Activated CD4-positive, alpha-beta T cell treated with anti-CD3 and anti-CD28 coated beads for 36 hours (primary cell): ENCODE measurements at regions not wholly inside any gene's neighbourhood (a gene's known extent, or its start where the extent isn't known, plus 50 kb on each side); places are given as distances from the start of the nearest gene placed in this dataset.
A peak's percentile ranks its signal among the peaks of the same experiment; 100 is the strongest.

Source experiments
- ATAC-seq: fragments of 200-7000 bp; cut with Tn5 transposase; one replicate; pipeline ENCODE4 v1.10.0; 2021; ENCODE audit warnings: mild to moderate bottlenecking, moderate library complexity
- CTCF ChIA-PET: fragments of 350-600 bp; sonication (Branson Sonifier 250); formaldehyde crosslinking; loops from one replicate; lab custom pipeline; 2021; ENCODE audit warnings: antibody characterized with exemption; lab: Charles Lee
- POLR2A ChIA-PET: fragments of 350-600 bp; sonication (Branson Sonifier 250); formaldehyde crosslinking; loops from one replicate; lab custom pipeline; 2021; ENCODE audit warnings: antibody characterized with exemption, inconsistent platforms; lab: Charles Lee
- DNase-seq: peaks from one replicate; pipeline ENCODE4 v3.0.0-alpha.2; 2020
- H3K27ac Mint-ChIP-seq: one replicate; pipeline ENCODE4 v1.8.0; 2021; ENCODE audit warnings: mixed read lengths
- H3K27me3 Mint-ChIP-seq: one replicate; pipeline ENCODE4 v1.8.0; 2021; ENCODE audit warnings: mixed read lengths
- H3K36me3 Mint-ChIP-seq: one replicate; pipeline ENCODE4 v1.8.0; 2021; ENCODE audit warnings: low read depth, mixed read lengths
- H3K4me1 Mint-ChIP-seq: one replicate; pipeline ENCODE4 v1.8.0; 2021; ENCODE audit warnings: mixed read lengths
- H3K4me3 Mint-ChIP-seq: one replicate; pipeline ENCODE4 v1.8.0; 2021; ENCODE audit warnings: mild to moderate bottlenecking, moderate library complexity, mixed read lengths
- H3K9me3 Mint-ChIP-seq: one replicate; pipeline ENCODE4 v1.8.0; 2021; ENCODE audit warnings: low read depth, mixed read lengths
- intact Hi-C, 2 experiments: fragments of 100-400 bp; cut with DNase I in 1 of 2; cut with micrococcal nuclease in 1 of 2; formaldehyde crosslinking; loops; one replicate each; pipeline versions ENCODE4 v1.14.2 to v1.15.1; 2022 to 2024; cut with DNase I, micrococcal nuclease

GRCh38 chr2:137846993-137847392 is 117.3 kb upstream of the HNMT start:
- Mint-ChIP-seq H3K36me3 (no peaks in the 10 kb centered on the region), H3K4me1 (no peaks in the 10 kb centered on the region), H3K27ac (no peak overlapping the region), H3K4me3 (no peak overlapping the region), H3K9me3 (no peaks in the 10 kb centered on the region), H3K27me3 (peaks cover 3% of the 10 kb centered on the region)
- ATAC-seq, result no peak
- intact Hi-C loops, result no loop called here
- DNase-seq, result no peak
- CTCF ChIA-PET, result no interaction called here
- POLR2A ChIA-PET, result no interaction called here

GRCh38 chr2:137847443-137847842 is 116.8 kb upstream of the HNMT start:
- ATAC-seq (no peak), DNase-seq (no peak)
- Mint-ChIP-seq H3K27me3 (peaks cover 3% of the 10 kb centered on the region), H3K4me1 (no peaks in the 10 kb centered on the region), H3K4me3 (no peak overlapping the region), H3K9me3 (no peaks in the 10 kb centered on the region), H3K36me3 (no peaks in the 10 kb centered on the region), H3K27ac (no peak overlapping the region)
- ChIA-PET POLR2A (no interaction called here), CTCF (no interaction called here)
- intact Hi-C loops, result no loop called here

GRCh38 chr2:137857881-137858280 is 106.4 kb upstream of the HNMT start:
- ATAC-seq (no peak), DNase-seq (no peak)
- Mint-ChIP-seq H3K27ac (no peak overlapping the region), H3K4me1 (no peaks in the 10 kb centered on the region), H3K27me3 (peaks cover 11% of the 10 kb centered on the region), H3K36me3 (no peaks in the 10 kb centered on the region), H3K4me3 (no peak overlapping the region), H3K9me3 (no peaks in the 10 kb centered on the region)
- POLR2A ChIA-PET, result no interaction called here
- intact Hi-C loops, result no loop called here
- CTCF ChIA-PET, result no interaction called here

- Mint-ChIP-seq H3K9me3 (no peaks in the 10 kb centered on the region), H3K27me3 (peaks cover 9% of the 10 kb centered on the region), H3K4me3 (no peak overlapping the region), H3K27ac (no peak overlapping the region), H3K36me3 (no peaks in the 10 kb centered on the region), H3K4me1 (no peaks in the 10 kb centered on the region)
- POLR2A ChIA-PET, result no interaction called here
- ATAC-seq (no peak), DNase-seq (no peak)
- CTCF ChIA-PET, result interaction anchor here (3.0 to 4.9 kb wide), 2 partner anchors 924 to 964 kb away, joined by 9 to 21 read pairs; no protein-coding TSS in a partner anchor
- intact Hi-C loops, result no loop called here
Observed at GRCh38 chr2:137862651-137863050, 101.6 kb upstream of the HNMT start.

- DNase-seq (peak; percentile 72), ATAC-seq (peak; percentile 42)
- peaks cover 4% of the 10 kb centered on the region for H3K27me3 Mint-ChIP-seq
- no peak overlapping the region for H3K27ac Mint-ChIP-seq
- ChIA-PET POLR2A (interaction anchor here (0.6 kb wide), 1 partner anchor 960 kb away, joined by 5 read pairs; no protein-coding TSS in a partner anchor), CTCF (interaction anchor here (0.7 to 4.9 kb wide), 8 partner anchors 8 to 963 kb away, joined by 3 to 21 read pairs (median 4); no protein-coding TSS in a partner anchor)
- intact Hi-C loops, result loop anchor here (1.0 to 5.0 kb wide), 5 partner anchors 508 to 961 kb away; no protein-coding TSS in a partner anchor
- no peak overlapping the region for H3K4me3 Mint-ChIP-seq
- H3K36me3 Mint-ChIP-seq, result no peaks in the 10 kb centered on the region
- H3K9me3 Mint-ChIP-seq, result no peaks in the 10 kb centered on the region
- H3K4me1 Mint-ChIP-seq, result no peaks in the 10 kb centered on the region
Observed at GRCh38 chr2:137865954-137866540, 98.2 kb upstream of the HNMT start.

GRCh38 chr2:137870682-137871081 is 93.6 kb upstream of the HNMT start:
- CTCF ChIA-PET, result no interaction called here
- Mint-ChIP-seq H3K27ac (no peak overlapping the region), H3K9me3 (no peaks in the 10 kb centered on the region)

GRCh38 chr2:137872577-137872976 is 91.7 kb upstream of the HNMT start:
- DNase-seq, result no peak
- no peaks in the 10 kb centered on the region for H3K9me3 Mint-ChIP-seq
- intact Hi-C loops, result no loop called here
- H3K4me1 Mint-ChIP-seq, result no peaks in the 10 kb centered on the region
- no peaks in the 10 kb centered on the region for H3K27me3 Mint-ChIP-seq
- no peak overlapping the region for H3K4me3 Mint-ChIP-seq
- H3K27ac Mint-ChIP-seq, result no peak overlapping the region
- ChIA-PET POLR2A (no interaction called here), CTCF (no interaction called here)
- no peak for ATAC-seq
- no peaks in the 10 kb centered on the region for H3K36me3 Mint-ChIP-seq

More at GRCh38 chr2:137870682-137871081, 93.6 kb upstream of the HNMT start:
- no peak for ATAC-seq
- POLR2A ChIA-PET, result no interaction called here
- DNase-seq, result no peak
- Mint-ChIP-seq H3K36me3 (no peaks in the 10 kb centered on the region), H3K4me3 (no peak overlapping the region), H3K27me3 (peaks cover 2% of the 10 kb centered on the region), H3K4me1 (no peaks in the 10 kb centered on the region)
- intact Hi-C loops, result no loop called here

GRCh38 chr2:137873536-137874244 is 90.6 kb upstream of the HNMT start:
- CTCF ChIA-PET, result interaction anchor here (1.5 kb wide), 1 partner anchor 8 kb away, joined by 3 read pairs; no protein-coding TSS in a partner anchor
- Mint-ChIP-seq H3K4me1 (no peaks in the 10 kb centered on the region), H3K4me3 (no peak overlapping the region), H3K9me3 (no peaks in the 10 kb centered on the region), H3K27ac (no peak overlapping the region), H3K36me3 (no peaks in the 10 kb centered on the region), H3K27me3 (no peaks in the 10 kb centered on the region)
- ATAC-seq (no peak), DNase-seq (no peak)
- intact Hi-C loops, result no loop called here
- POLR2A ChIA-PET, result no interaction called here

GRCh38 chr2:137879121-137879520 is 85.2 kb upstream of the HNMT start:
- no peak for DNase-seq
- ATAC-seq, result no peak
- Mint-ChIP-seq H3K27me3 (no peaks in the 10 kb centered on the region), H3K27ac (no peak overlapping the region), H3K36me3 (no peaks in the 10 kb centered on the region), H3K4me3 (no peak overlapping the region), H3K9me3 (no peaks in the 10 kb centered on the region), H3K4me1 (no peaks in the 10 kb centered on the region)
- ChIA-PET POLR2A (no interaction called here), CTCF (no interaction called here)
- intact Hi-C loops, result no loop called here

GRCh38 chr2:137881711-137882110 is 82.6 kb upstream of the HNMT start:
- POLR2A ChIA-PET, result no interaction called here

GRCh38 chr2:137886083-137886831 is 78.0 kb upstream of the HNMT start:
- H3K27ac Mint-ChIP-seq, result no peak overlapping the region

More at GRCh38 chr2:137881711-137882110, 82.6 kb upstream of the HNMT start:
- intact Hi-C loops, result no loop called here
- no peak overlapping the region for H3K4me3 Mint-ChIP-seq
- ATAC-seq (no peak), DNase-seq (no peak)
- no peaks in the 10 kb centered on the region for H3K4me1 Mint-ChIP-seq
- no peaks in the 10 kb centered on the region for H3K36me3 Mint-ChIP-seq
- no peak overlapping the region for H3K27ac Mint-ChIP-seq
- peaks cover 4% of the 10 kb centered on the region for H3K27me3 Mint-ChIP-seq
- no peaks in the 10 kb centered on the region for H3K9me3 Mint-ChIP-seq
- CTCF ChIA-PET, result no interaction called here

More at GRCh38 chr2:137886083-137886831, 78.0 kb upstream of the HNMT start:
- CTCF ChIA-PET, result no interaction called here
- Mint-ChIP-seq H3K27me3 (peaks cover 4% of the 10 kb centered on the region), H3K9me3 (no peaks in the 10 kb centered on the region), H3K36me3 (no peaks in the 10 kb centered on the region), H3K4me1 (no peaks in the 10 kb centered on the region), H3K4me3 (no peak overlapping the region)
- ATAC-seq (no peak), DNase-seq (no peak)
- intact Hi-C loops, result no loop called here
- POLR2A ChIA-PET, result no interaction called here
